A673 (cell line): ENCODE measurements at regions not wholly inside any gene's neighbourhood (a gene's known extent, or its start where the extent isn't known, plus 50 kb on each side); places are given as distances from the start of the nearest gene placed in this dataset.

ENCODE experiments used
- BruUV-seq: library from RNA; stranded (reverse); fragments of 400-500 nt; replicated peaks from 2 replicates; lab custom pipeline; 2021; lab: Mats Ljungman, UMichigan
- CTCF ChIA-PET: fragments of 300-600 bp; sonication (Branson Sonifier 250); formaldehyde crosslinking; loops from one replicate; lab custom pipeline; 2022; ENCODE audit warnings: antibody characterized with exemption; lab: Charles Lee
- POLR2A ChIA-PET: fragments of 300-600 bp; sonication (Branson Sonifier 250); formaldehyde crosslinking; loops from one replicate; lab custom pipeline; 2022; ENCODE audit warnings: antibody characterized with exemption; ENCODE audit not compliant: low non-redundant PET; lab: Charles Lee
- DNase-seq: peaks from one replicate; pipeline ENCODE4 v3.0.0-alpha.2; 2015; ENCODE audit warnings: low spot score
- H3K27ac ChIP-seq: fragments of 200-600 bp; sonication (generic); 2 replicates; pipeline ENCODE4 v1.5.1; 2016; ENCODE audit warnings: mixed run types, low read depth, mild to moderate bottlenecking, mixed read lengths, antibody characterized with exemption, low read length; ENCODE audit not compliant: poor library complexity, severe bottlenecking
- H3K27me3 ChIP-seq: fragments of 200-600 bp; sonication (generic); replicated peaks from 2 replicates; pipeline ENCODE4 v1.6.1; 2017; ENCODE audit warnings: mixed run types, low read depth, mild to moderate bottlenecking, mixed read lengths, antibody characterized with exemption, low read length; ENCODE audit not compliant: insufficient read depth, poor library complexity
- H3K36me3 ChIP-seq: fragments of 200-600 bp; sonication (generic); 2 replicates; pipeline ENCODE4 v1.6.1; 2016; ENCODE audit warnings: mixed run types, mild to moderate bottlenecking, mixed read lengths, antibody characterized with exemption, low read length; ENCODE audit not compliant: insufficient read depth, poor library complexity, severe bottlenecking
- H3K4me1 ChIP-seq: fragments of 200-600 bp; sonication (generic); 2 replicates; pipeline ENCODE4 v1.6.1; 2017; ENCODE audit warnings: mixed run types, mild to moderate bottlenecking, mixed read lengths, antibody characterized with exemption, low read length; ENCODE audit not compliant: insufficient read depth, poor library complexity, severe bottlenecking
- H3K4me3 ChIP-seq: fragments of 200-600 bp; sonication (generic); 2 replicates; pipeline ENCODE4 v1.5.1; 2016; ENCODE audit warnings: low read depth, mixed run types, mild to moderate bottlenecking, mixed read lengths, low read length; ENCODE audit not compliant: poor library complexity, severe bottlenecking
- H3K9me3 ChIP-seq: fragments of 200-600 bp; sonication (generic); 2 replicates; pipeline ENCODE4 v1.6.1; 2016; ENCODE audit warnings: mixed run types, low read depth, mild to moderate bottlenecking, mixed read lengths, antibody characterized with exemption, low read length; ENCODE audit not compliant: poor library complexity, severe bottlenecking
- CTCF ChIP-seq: fragments of 300-800, 200-600 bp; sonication (generic); conservative IDR thresholded peaks from 2 replicates; pipeline ENCODE4 v1.5.1; 2017; ENCODE audit warnings: low read depth, mild to moderate bottlenecking, antibody characterized with exemption, low read length, moderate library complexity, mixed read lengths
- EZH2 ChIP-seq: fragments of 200-600 bp; sonication (generic); IDR thresholded peaks from 2 replicates; pipeline ENCODE4 v1.6.1; 2017; ENCODE audit warnings: borderline replicate concordance, low read depth, mild to moderate bottlenecking, mixed read lengths, antibody characterized with exemption, low read length; ENCODE audit not compliant: poor library complexity, severe bottlenecking
- intact Hi-C: fragments of 100-400 bp; cut with micrococcal nuclease; formaldehyde crosslinking; loops from one replicate; pipeline ENCODE4 v1.10.0; 2022; ENCODE audit not compliant: unreplicated experiment

- no peak overlapping the region for H3K27ac ChIP-seq
- TF ChIP-seq CTCF (no peak), EZH2 (no peak)
- H3K4me3 ChIP-seq: no peak overlapping the region
- ChIA-PET POLR2A (no interaction called here), CTCF (no interaction called here)
- intact Hi-C loops: no loop called here
- no TSS peak for BruUV-seq
- H3K4me1 ChIP-seq: no peaks in the 10 kb centered on the region
- H3K27me3 ChIP-seq: no peaks in the 10 kb centered on the region
- no peaks in the 10 kb centered on the region for H3K9me3 ChIP-seq
- H3K36me3 ChIP-seq: no peaks in the 10 kb centered on the region
- no peak for DNase-seq
These were observed 60.3 kb upstream of the ANTXR2 start for GRCh38 chr4:80133240-80133783.

- H3K36me3 ChIP-seq: no peaks in the 10 kb centered on the region
- DNase-seq: no peak
- H3K4me3 ChIP-seq: no peak overlapping the region
- ChIA-PET POLR2A (no interaction called here), CTCF (no interaction called here)
- intact Hi-C loops: no loop called here
- H3K9me3 ChIP-seq: no peaks in the 10 kb centered on the region
- no peaks in the 10 kb centered on the region for H3K4me1 ChIP-seq
- no TSS peak for BruUV-seq
- H3K27ac ChIP-seq: no peak overlapping the region
- TF ChIP-seq EZH2 (no peak), CTCF (no peak)
- no peaks in the 10 kb centered on the region for H3K27me3 ChIP-seq
These were observed 56.8 kb upstream of the ANTXR2 start for GRCh38 chr4:80129785-80130184.

GRCh38 chr4:80128941-80129340 lies 55.9 kb upstream of the ANTXR2 start:
- H3K4me3 ChIP-seq: no peak overlapping the region
- ChIA-PET CTCF (no interaction called here), POLR2A (no interaction called here)
- DNase-seq: no peak
- no peaks in the 10 kb centered on the region for H3K36me3 ChIP-seq
- H3K9me3 ChIP-seq: no peaks in the 10 kb centered on the region
- no peak overlapping the region for H3K27ac ChIP-seq
- BruUV-seq: no TSS peak
- no peaks in the 10 kb centered on the region for H3K4me1 ChIP-seq
- no peak for TF ChIP-seq EZH2
- intact Hi-C loops: no loop called here
- H3K27me3 ChIP-seq: no peaks in the 10 kb centered on the region

- DNase-seq: no peak
- Histone ChIP-seq H3K9me3 (no peaks in the 10 kb centered on the region), H3K4me3 (no peak overlapping the region), H3K27me3 (no peaks in the 10 kb centered on the region), H3K27ac (no peak overlapping the region), H3K4me1 (no peaks in the 10 kb centered on the region), H3K36me3 (no peaks in the 10 kb centered on the region)
- TF ChIP-seq CTCF: no peak
- TF ChIP-seq EZH2: no peak
- CTCF ChIA-PET: no interaction called here
- no TSS peak for BruUV-seq
- POLR2A ChIA-PET: no interaction called here
- intact Hi-C loops: no loop called here
These were observed 54.9 kb upstream of the ANTXR2 start for GRCh38 chr4:80127870-80128419.
